GM19463 (cell line): ENCODE measurements at regions not wholly inside any gene's neighbourhood (a gene's known extent, or its start where the extent isn't known, plus 50 kb on each side); places are given as distances from the start of the nearest gene placed in this dataset.
A peak's percentile ranks its signal among the peaks of the same experiment; 100 is the strongest.

ENCODE experiments used
- ATAC-seq: cut with Tn5 transposase; IDR thresholded peaks from one replicate; pipeline ENCODE4 v1.9.1; 2021; ENCODE audit warnings: mild to moderate bottlenecking, moderate library complexity; ENCODE audit not compliant: unreplicated experiment

DNA sequence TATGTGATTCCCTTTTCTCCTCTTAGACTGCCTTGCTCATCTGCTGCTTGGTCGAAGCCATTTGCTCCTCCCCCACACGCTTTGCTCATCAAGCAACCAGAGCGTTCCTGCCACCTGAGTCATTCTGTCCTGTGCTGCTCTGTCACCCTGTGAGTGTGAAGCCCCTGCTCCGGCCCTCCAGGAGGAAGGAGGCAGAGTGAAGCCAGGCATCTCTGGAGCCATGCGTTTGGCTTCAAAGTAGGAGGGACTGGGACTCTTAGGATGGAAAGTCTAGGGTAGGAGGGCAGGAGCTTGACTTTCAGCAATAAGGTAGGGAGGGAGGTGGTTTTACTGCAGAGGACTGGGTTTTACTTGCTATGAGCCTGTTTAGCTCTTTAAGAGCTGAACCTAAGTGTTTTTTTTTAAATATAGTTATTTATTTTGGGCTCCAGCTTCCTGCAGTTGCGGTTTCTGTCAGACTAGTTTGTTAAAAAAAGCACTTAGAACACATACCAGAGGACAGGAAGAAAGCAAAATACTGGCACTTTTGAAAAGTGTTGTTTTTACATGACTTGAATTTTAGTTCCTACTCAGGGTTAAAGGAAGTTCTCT is 63.6 kb downstream of the SPINK2 start:
- peak; percentile 96 for ATAC-seq

DNA sequence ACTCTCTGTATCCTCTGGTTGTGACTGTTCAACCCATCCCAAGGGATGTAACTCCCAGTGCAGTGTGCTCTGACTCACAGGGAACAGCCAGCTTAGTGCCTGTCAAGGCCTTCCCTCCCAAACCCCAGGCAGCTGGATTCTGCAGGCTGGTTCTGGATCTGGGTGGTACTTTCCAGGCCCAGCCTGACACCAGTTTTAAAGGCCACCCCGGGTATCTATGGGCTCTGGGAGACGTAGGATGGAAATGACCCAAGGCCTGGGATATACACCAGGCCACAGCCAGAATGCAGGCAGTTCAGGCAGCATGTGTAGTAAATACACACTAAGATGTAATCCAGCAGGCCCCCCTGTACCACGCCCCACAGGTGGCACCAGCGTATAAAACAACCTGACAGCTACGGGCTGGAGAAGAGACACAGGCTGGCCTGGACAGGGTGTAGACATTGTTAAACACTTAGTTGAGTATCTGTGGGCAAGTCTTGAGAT is 64.2 kb downstream of the SPINK2 start:
- ATAC-seq: peak; percentile 25

DNA sequence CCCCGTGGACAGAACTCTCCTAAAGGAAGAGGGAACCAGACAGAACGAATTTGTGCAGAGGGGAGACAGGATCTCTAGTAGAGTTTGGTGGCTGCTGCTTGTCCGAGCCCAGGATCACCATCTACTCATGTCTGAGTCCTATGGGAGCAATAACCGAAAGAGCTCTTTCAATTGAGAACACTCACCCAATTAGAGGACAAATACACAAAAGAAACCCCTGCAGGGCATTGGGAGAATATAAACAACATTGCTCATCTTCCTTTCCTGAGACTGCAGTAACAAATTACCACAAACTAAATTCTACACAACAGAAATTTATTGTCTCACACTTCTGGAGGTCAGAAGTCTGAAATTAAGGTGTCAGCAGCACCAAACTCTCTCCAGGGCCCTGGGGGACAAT is 65.6 kb downstream of the SPINK2 start:
- ATAC-seq: no peak

DNA sequence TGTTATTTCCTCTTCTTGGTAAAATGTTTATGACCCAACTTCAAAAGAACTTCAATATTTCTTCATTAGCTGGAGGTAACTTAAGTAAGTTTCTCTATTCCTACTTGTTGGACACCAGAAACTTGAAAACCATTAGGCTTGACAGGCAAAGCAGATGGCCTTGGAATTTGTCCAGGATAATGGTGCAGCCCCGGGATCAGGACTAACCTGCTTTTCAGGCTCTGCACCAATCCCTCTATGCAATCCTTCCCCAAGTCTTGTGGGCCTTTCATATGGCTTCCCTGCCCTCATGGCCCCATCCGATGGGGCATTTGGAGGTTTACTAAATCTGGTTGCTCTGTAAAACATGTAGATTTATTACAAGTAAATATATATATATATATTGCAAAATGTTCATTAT is 68.5 kb downstream of the SPINK2 start:
- no peak for ATAC-seq

DNA sequence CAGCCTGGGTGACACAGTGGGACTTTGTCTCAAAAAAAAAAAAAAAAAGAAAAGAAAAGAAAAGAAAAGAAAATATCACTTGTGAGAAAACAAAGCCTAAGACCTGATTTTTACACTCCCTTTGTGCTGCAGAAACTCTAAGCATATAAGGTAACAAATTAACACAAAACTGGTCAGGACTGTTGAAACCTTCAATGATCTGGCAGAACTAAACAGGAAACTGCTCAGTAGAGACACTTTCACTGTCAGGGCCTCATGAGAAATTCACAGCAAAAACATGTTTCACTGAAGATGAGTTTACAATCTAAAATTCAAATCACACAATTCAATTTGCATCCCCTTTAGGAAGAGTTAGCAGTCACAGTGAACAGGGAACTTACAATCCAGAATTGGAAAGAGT is 69.1 kb upstream of the HOPX start:
- ATAC-seq: no peak

DNA sequence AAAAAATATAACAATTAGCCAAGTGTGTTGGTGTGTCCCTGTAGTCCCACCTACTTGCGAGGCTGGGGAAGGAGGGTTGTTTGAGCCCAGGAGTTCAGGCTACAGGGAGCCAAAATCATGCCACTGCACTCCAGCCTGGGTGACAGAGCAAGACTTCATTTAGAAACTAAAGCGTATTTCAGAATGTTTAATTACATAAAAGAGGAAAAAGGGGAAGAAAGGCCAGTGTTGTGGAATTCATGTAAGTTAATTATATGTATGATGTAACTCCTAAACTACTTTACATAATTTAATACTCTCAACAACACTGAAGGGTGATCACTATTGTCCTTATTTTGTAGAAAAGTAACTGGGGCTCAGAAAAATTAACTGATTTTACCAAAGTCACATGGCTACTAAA is 67.2 kb upstream of the HOPX start:
- ATAC-seq: no peak

DNA sequence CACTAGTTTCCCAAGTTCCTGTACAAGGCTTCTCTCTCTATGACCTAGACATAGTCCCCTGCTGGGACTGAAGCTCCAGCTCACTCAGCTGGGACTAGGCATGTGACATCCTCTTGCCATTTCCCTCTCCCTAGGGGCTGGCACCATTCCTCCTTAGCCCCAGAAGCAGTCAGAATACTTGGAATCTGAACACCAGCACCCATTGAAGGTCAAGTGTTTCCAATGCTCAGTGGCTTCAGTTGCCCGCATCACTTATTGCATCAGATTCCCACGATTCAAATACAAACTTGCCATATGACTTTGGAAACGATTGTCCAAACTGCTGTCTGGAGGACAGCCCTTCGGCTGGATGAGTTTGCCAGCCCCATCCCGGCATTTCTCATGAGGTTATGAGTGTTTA is 65.5 kb upstream of the HOPX start:
- ATAC-seq: no peak

DNA sequence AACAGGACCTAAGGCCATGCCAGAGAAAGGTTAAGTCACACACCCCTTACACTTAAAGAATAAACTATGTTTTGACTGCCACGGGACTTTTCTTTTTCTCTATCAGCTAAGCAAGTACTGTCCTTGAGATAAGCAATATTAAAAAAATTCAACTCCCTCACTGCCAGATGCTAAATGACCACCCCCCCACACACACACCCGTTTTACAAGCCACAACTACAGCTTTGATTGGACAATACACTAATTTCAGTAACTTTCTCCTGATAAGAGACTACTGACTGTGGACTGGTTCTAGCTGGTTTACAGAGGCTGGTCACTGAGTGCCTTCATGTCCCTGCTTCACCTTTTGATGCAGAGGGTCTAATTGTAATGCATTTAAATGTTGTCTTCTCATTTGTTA is 63.9 kb upstream of the HOPX start:
- ATAC-seq: no peak

DNA sequence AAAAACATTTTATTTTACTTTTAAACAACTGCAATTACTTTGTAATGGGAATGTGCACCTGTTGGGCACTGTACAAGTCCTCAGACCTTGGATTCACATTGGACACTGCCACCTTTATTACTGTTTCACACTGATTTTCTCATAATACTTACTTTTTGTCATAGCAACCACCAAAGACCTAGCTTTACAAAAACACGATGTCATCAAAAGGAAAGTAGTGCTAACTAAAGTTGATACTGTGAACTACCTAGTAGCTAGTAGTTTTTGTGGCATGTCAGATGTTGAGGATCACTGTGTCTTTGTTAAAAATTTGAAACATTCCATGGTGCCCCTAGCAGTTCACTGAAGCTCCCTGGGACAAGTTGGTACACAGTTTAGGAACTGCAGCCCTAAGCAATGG is 62.9 kb upstream of the HOPX start:
- no peak for ATAC-seq

DNA sequence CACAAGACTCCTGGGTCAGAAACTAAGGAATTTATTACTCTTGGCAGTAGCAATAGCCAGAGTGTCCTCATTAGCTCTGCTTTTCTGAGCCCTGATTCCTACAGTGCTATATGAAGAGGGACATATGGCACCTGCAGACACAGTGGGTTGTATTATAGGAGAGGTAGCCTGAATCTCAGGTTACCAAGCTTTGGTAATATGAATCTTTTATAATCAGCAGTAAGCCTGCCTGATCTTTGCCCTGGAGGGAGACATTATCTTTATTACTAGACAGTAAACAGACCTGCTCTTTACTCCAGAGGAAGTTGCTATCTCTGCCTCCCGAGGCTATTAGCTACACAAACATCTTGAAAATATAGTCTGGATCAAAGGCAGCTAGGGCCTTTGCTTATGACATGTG is 62.5 kb upstream of the HOPX start:
- ATAC-seq: no peak

DNA sequence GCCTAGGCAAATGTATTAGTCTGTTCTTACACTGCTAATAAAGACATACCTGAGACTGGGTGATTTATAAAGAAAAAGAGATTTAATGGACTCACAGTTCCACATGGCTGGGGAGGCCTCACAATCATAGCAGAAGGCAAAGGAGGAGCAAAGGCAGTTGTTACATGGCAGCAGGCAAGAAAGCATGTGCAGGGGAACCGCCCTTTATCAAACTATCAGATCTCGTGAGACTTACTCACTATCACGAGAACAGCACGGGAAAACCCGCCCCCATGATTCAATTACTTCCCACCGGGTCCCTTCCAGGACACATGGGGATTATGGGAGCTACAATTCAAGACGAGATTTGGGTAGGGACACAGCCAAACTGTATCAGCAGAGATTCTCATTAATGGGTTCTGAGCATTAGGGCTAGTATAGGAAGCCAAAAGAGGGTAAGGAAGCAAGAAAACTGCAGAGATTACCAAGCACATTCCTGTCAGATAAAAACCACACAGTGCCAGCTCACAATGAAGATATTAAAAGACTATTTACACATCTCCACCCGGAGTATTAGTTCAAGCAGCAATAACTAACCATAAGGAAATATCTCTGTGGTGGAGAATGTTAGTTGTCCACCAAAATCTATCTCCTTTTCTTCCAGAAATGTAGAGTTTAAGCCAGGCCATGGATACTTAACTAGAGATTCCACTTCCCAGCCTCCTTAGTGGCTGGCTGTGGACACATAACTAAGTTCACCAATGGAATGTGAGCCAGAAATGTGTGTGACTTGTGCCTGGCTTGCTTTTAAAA is 61.2 kb upstream of the HOPX start:
- no peak for ATAC-seq

DNA sequence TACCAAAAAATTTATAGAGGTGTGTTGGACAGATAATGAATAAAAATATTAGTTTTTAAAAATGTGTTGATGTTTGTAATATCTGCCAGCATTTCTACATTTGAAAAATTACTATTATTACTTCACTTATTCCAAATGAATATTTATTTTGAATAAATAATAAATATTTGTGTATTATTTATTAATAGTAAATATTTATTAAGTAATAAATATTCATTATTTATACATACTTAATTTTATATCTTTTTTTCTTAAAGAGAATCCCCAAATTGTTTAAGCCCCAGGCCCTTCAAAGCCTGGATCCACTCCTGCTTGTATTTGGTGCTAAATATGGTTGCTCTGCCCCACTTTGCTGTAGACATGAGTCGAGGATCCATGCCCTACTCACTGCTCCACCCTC is 60.5 kb upstream of the HOPX start:
- no peak for ATAC-seq

DNA sequence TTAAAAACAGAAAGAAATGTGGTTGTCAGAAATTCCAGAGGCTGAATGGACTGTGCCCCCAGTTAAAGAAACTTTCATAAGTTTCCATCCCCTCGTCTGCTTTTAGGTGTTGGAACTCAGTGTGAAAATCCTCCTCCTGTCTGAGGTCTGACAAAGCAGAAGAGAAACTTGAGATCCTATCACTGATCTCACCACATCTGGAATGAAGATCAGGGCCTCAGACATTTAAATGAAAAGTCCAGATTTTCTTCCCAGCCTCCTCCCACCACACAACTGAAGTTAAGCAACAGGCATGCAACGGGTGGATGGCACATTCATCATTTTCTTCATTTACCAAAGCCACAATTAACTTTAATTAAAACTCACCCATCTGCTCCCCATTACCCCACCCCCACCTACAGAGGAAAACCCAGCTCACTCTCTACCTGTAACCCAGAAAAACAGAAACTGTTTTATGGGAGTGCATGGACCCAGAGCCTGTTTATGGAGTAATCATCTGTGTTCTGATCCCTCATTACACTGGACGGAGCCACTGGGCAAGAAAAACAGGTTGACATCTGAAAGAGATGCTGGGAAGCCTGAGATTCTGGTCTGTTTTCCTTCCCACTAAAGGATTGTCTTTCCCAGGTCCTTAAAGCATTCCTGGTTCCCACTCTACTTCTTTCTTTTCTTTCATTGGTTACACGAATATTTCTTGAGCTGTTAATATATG is 58.1 kb upstream of the HOPX start:
- ATAC-seq: no peak

DNA sequence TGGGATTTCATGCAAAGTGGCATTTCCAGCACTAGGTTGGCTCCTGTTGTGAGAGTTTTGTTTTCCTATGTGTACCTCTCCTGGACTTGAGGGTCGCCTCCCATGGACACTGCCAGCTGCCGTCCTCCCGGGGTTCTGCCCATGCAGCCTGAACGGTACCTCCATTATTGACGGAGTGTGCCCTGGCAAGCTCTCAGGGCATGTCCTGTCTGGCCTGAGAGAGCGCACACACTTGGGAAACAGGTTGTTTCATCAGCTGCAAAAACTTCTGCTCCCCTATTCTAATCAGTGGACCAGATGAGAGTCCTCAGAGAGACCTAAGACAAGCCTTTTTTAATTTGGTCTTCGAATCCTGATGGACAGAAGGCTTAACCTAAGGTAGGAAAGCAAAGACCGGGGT is 56.6 kb upstream of the HOPX start:
- ATAC-seq: no peak

DNA sequence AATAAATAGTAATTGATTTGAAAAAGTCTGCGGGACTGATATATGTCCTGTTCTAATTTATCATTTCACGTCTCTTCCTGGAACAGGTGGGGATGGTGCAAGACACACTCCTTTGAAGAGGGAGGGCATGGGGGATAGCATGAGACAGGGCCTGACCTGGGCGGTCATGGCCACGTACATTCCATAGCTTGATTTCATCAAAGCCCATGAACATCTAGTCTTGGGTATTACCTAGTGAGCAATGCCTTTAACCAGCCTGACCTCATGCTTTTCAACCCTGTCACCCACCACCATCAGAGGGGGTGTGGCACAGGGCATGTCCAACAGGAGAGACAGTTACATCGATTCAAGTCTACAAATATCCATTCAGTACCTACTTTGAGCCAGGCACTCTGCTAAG is 52.3 kb upstream of the HOPX start:
- no peak for ATAC-seq

DNA sequence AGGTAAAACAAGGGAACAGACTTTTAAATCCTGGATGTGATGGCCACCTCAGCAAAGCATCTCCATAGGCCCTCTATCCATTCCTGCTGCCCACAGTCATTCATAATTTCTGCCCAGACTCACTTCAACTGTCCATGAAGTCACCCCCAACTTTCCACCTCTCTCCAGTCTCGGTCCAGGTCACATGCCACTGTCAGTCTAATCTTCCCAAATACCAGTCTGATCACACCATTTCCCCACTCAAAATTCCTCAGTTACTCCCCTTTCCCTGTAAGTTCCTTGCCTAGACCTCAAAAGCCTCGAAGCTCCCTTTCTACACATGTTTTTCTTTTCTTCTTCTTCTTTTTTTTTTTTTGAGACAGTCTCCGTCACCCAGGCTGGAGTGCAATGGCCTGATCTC is 51.2 kb upstream of the HOPX start:
- no peak for ATAC-seq

DNA sequence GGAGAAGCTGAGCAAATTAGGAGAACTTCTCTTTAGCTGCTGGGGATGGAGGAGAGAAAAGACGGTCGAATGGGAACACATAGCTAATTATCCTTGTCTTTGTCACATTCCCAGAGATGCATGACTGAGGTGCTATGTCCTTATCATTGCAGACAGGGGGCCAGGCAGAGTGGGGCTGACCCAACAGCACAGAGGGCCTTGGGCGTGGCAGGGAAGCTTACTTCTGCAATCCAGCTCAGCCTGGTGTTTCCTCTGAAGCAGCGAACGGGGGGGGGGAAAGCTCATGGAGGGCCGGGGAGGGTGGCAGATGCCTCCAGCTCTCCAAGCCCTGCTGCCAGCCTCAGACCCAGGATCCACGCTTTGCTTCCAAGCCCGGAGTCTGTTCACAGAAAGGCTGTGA is 50.8 kb upstream of the HOPX start:
- ATAC-seq: no peak
